K562 (cell line): ENCODE measurements at regions not wholly inside any gene's neighbourhood (a gene's known extent, or its start where the extent isn't known, plus 50 kb on each side); places are given as distances from the start of the nearest gene placed in this dataset.

ENCODE experiments used
- ATAC-seq: fragments of 200-7000 bp; cut with Tn5 transposase; 3 replicates; pipeline ENCODE4 v1.9.1; 2020; ENCODE audit warnings: moderate library complexity
- BruUV-seq: library from RNA; stranded (reverse); fragments of 400-500 nt; replicated peaks from 2 replicates; lab custom pipeline; 2021; lab: Mats Ljungman, UMichigan
- CTCF ChIA-PET: fragments of 300-600 bp; formaldehyde crosslinking; extraction: SDS; loops from one replicate; lab custom pipeline; 2021; ENCODE audit warnings: low intra/inter-chr PET ratio; lab: Yijun Ruan, JAX
- POLR2A ChIA-PET: fragments of 300-600, 350-650 bp; sonication (Branson Sonifier 250); formaldehyde crosslinking; extraction: SDS; loops from one replicate; lab custom pipeline; 2021; ENCODE audit warnings: antibody characterized with exemption, inconsistent platforms; lab: Yijun Ruan, JAX
- DNase-seq, 4 experiments: peaks; one replicate each; pipeline versions ENCODE4 v3.0.0 to v3.0.0-alpha.2; 2011 to 2018; ENCODE audit warnings: low spot score in 3 of 4, mixed read lengths in 3 of 4; ENCODE audit errors: extremely low read depth in 1 of 4
- FAIRE-seq: peaks from 2 replicates; lab custom pipeline; 2011; peaks lifted over from hg19 to GRCh38; lab: Jason Lieb, UNC
- H2AFZ ChIP-seq: 2 replicates; pipeline ENCODE4 v1.6.0; 2011; ENCODE audit warnings: low read depth, low read length, control low read depth, inconsistent platforms
- H3K27ac ChIP-seq: fragments of 200-600 bp; 3 replicates; pipeline ENCODE4 v1.8.0; 2011; ENCODE audit warnings: low read depth, mild to moderate bottlenecking, control low read depth, inconsistent platforms, low read length, moderate library complexity, mixed read lengths; ENCODE audit errors: extremely low read depth
- H3K27me3 ChIP-seq, 2 experiments: fragments of 300-600 bp in 1 of 2; 2 replicates in 1 of 2; 3 replicates in 1 of 2; pipeline versions ENCODE4 v1.6.0 to v1.8.0; 2011; ENCODE audit warnings: inconsistent platforms in 2 of 2, low read length in 2 of 2, mild to moderate bottlenecking in 1 of 2, mixed read lengths in 1 of 2, moderate library complexity in 1 of 2; ENCODE audit not compliant: control insufficient read depth in 2 of 2, insufficient read depth in 2 of 2
- H3K36me3 ChIP-seq: fragments of 300-600 bp; 3 replicates; pipeline ENCODE4 v1.8.0; 2011; ENCODE audit warnings: mild to moderate bottlenecking, low read length, inconsistent platforms; ENCODE audit not compliant: control insufficient read depth, insufficient read depth
- H3K4me1 ChIP-seq, 2 experiments: fragments of 200-600 bp in 1 of 2; replicated peaks in 1 of 2; 2 replicates in 1 of 2; 3 replicates in 1 of 2; pipeline versions ENCODE4 v1.5.1 to v1.8.0; 2011; ENCODE audit warnings: inconsistent platforms in 2 of 2, low read length in 2 of 2, mild to moderate bottlenecking in 1 of 2, mixed read lengths in 1 of 2, moderate library complexity in 1 of 2; ENCODE audit not compliant: control insufficient read depth in 2 of 2, insufficient read depth in 2 of 2
- H3K4me2 ChIP-seq: 2 replicates; pipeline ENCODE4 v1.6.1; 2011; ENCODE audit warnings: low read length, control low read depth, inconsistent platforms, mixed read lengths; ENCODE audit not compliant: insufficient read depth
- H3K4me3 ChIP-seq: fragments of 200-600 bp; sonication (generic), shearing (Covaris generic); 2 replicates; pipeline ENCODE4 v1.5.1; 2016; ENCODE audit warnings: control low read depth, inconsistent platforms
- H3K79me2 ChIP-seq: fragments of 200-600 bp; 3 replicates; pipeline ENCODE4 v1.8.0; 2011; ENCODE audit warnings: low read length, inconsistent platforms; ENCODE audit not compliant: control insufficient read depth, insufficient read depth
- H3K9ac ChIP-seq, 2 experiments: 2 replicates each; pipeline versions ENCODE4 v1.6.0 to v1.6.1; 2011; ENCODE audit warnings: low read depth in 2 of 2, low read length in 2 of 2, control low read depth in 1 of 2, inconsistent platforms in 1 of 2, mild to moderate bottlenecking in 1 of 2, mixed read lengths in 1 of 2; ENCODE audit not compliant: insufficient read depth in 1 of 2
- H3K9me1 ChIP-seq: one replicate; pipeline ENCODE4 v1.6.0; 2011; ENCODE audit warnings: inconsistent platforms, mild to moderate bottlenecking, low read length, moderate library complexity; ENCODE audit not compliant: control insufficient read depth, insufficient read depth
- H3K9me3 ChIP-seq: replicated peaks from 2 replicates; pipeline ENCODE4 v1.5.1; 2011; ENCODE audit warnings: low read depth, low read length, inconsistent platforms; ENCODE audit not compliant: control insufficient read depth, insufficient read depth
- H4K20me1 ChIP-seq: replicated peaks from 2 replicates; pipeline ENCODE4 v1.6.1; 2011; ENCODE audit warnings: low read length, inconsistent platforms, mixed read lengths; ENCODE audit not compliant: control insufficient read depth, insufficient read depth
- ATF7 ChIP-seq: fragments of 450-650 bp; IDR thresholded peaks from 2 replicates; pipeline ENCODE4 v1.7.1; 2014; ENCODE audit warnings: mild to moderate bottlenecking, moderate library complexity
- FUS ChIP-seq: fragments of 200-400 bp; formaldehyde crosslinking; optimal IDR thresholded peaks from 2 replicates; pipeline ENCODE3; 2017; ENCODE audit warnings: low read depth, low read length
- GTF2E2 ChIP-seq: fragments of 200-800 bp; sonication (Bioruptor generic); IDR thresholded peaks from 2 replicates; pipeline ENCODE4 v1.6.1; 2016; ENCODE audit warnings: missing genetic modification characterization, missing compliant biosample characterization
- HDAC6 ChIP-seq: IDR thresholded peaks from 2 replicates; pipeline ENCODE4 v1.6.1; 2012; ENCODE audit warnings: low read depth, mild to moderate bottlenecking, control low read depth, inconsistent platforms, low read length, moderate library complexity
- HNRNPUL1 ChIP-seq: fragments of 200-400 bp; formaldehyde crosslinking; IDR thresholded peaks from 2 replicates; pipeline ENCODE4 v1.6.1; 2017; ENCODE audit warnings: low read length
- HSF4 ChIP-seq: fragments of 250-450 bp; sonication (Bioruptor Pico); IDR thresholded peaks from 2 replicates; pipeline ENCODE4 v2.1.2; 2022; ENCODE audit warnings: mild to moderate bottlenecking, moderate library complexity, borderline replicate concordance
- LEF1 ChIP-seq: fragments of 450-650 bp; IDR thresholded peaks from 2 replicates; pipeline ENCODE4 v1.6.1; 2016; ENCODE audit warnings: mild to moderate bottlenecking
- MCM7 ChIP-seq, 2 experiments: fragments of 450-650 bp; IDR thresholded peaks; 2 replicates each; pipeline ENCODE4 v1.6.1; 2016 to 2018
- ZFP1 ChIP-seq: fragments of 450-650 bp; formaldehyde crosslinking; IDR thresholded peaks from 2 replicates; pipeline ENCODE4 v1.4.0; 2020; ENCODE audit warnings: mild to moderate bottlenecking, mixed read lengths
- ZNF384 ChIP-seq: IDR thresholded peaks from 2 replicates; pipeline ENCODE4 v1.6.1; 2012; ENCODE audit warnings: low read depth, low read length, improper control_type of control experiment
- ZSCAN29 ChIP-seq: fragments of 450-650 bp; IDR thresholded peaks from 2 replicates; pipeline ENCODE4 v1.6.1; 2017
- WGBS: fragments of 100-300 bp; shearing (Covaris generic); methylation state at CpG from one replicate; pipeline ENCODE4 v1.1.6; 2016; ENCODE audit warnings: low coverage, mixed read lengths; ENCODE audit not compliant: insufficient coverage; ENCODE audit errors: missing lambda C conversion rate; 5-methylcytosine and 5-hydroxymethylcytosine counted together
- in situ Hi-C: fragments of 300-500 bp; cut with MboI; formaldehyde crosslinking; loops from 4 replicates; pipeline ENCODE4 v1.15.0; 2018; ENCODE audit warnings: inconsistent platforms, mixed read lengths
- intact Hi-C: fragments of 100-400 bp; cut with micrococcal nuclease; formaldehyde crosslinking; loops from 2 replicates; pipeline ENCODE4 v1.14.2; 2022
- TF ChIP-seq, protein P1 (sequence below): sonication (generic); formaldehyde crosslinking; IDR thresholded peaks from 2 replicates; pipeline ENCODE4 v1.4.0; 2020; ENCODE audit warnings: mild to moderate bottlenecking, missing genetic modification reagents
- TF ChIP-seq, protein P2 (sequence below): sonication (generic); IDR thresholded peaks from 2 replicates; pipeline ENCODE4 v1.6.1; 2016

DNA sequence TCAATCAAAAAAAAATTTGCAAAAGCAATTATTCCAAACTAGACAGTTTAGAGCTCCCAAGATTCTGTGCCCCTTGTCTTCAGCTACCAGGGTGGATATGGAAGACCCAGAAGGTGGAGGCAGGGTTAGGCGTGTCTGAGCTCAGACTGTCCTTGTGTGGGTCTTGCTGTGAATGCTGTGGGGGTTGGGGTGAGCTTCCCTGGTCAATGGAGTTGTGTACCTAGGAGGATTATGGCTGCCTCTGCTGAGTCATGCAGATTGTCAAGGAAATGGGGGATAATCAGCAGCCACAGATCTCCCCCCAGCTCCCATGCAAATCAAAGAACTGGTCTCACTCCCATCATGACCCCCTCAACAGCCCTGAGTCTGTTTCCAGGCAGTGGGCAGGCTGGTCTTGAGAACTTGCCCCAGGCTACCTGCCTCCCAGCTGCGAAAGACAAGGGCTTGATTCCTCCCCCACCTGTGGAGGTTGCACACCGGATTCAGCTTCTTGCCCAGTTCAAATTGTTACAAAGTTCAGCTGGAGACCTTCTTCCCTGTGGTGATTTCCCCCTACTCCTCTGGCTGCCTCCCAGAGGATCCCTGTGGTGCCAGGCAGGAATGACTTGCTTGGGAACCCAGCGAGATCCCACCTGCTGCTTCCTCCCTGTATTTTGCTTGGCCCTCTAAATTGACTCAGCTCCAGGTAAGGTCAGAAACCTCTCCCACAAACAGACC lies 77.0 kb downstream of the RAD51AP2 start (continued):
- TF ChIP-seq, protein P1, sequence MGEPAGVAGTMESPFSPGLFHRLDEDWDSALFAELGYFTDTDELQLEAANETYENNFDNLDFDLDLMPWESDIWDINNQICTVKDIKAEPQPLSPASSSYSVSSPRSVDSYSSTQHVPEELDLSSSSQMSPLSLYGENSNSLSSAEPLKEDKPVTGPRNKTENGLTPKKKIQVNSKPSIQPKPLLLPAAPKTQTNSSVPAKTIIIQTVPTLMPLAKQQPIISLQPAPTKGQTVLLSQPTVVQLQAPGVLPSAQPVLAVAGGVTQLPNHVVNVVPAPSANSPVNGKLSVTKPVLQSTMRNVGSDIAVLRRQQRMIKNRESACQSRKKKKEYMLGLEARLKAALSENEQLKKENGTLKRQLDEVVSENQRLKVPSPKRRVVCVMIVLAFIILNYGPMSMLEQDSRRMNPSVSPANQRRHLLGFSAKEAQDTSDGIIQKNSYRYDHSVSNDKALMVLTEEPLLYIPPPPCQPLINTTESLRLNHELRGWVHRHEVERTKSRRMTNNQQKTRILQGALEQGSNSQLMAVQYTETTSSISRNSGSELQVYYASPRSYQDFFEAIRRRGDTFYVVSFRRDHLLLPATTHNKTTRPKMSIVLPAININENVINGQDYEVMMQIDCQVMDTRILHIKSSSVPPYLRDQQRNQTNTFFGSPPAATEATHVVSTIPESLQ (CRISPR knock-in tag) = no peak

DNA sequence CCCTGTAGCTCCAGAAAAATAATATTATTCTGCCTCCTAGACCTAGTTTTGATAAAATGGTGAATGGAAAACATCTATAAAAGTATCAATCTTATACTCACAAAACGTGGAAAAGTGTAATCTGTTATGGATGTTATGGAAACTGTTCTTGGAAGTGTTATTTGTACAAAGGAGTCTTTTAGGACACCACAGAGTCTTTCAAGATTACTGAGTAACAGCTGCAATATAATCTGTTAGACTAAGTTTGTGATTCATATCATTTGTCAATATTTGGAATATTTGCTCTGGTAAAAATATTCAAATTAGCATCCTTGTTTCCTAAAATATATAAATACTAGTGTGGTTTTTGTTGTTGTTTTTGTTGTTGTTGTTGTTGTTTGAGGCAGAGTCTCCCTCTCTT lies 87.9 kb downstream of the RAD51AP2 start:
- H3K9me1 ChIP-seq = no peaks in the 10 kb centered on the region
- intact Hi-C loops (no loop called here), in situ Hi-C loops (no loop called here)
- DNase-seq (no peak), FAIRE-seq (no peak), ATAC-seq (no peak)
- H3K4me3 ChIP-seq = no peak overlapping the region
- H3K4me2 ChIP-seq = no peak overlapping the region
- H3K36me3 ChIP-seq = no peaks in the 10 kb centered on the region
- no peaks in the 10 kb centered on the region for H3K9me3 ChIP-seq
- ChIA-PET POLR2A (no interaction called here), CTCF (interaction anchor here (0.6 kb wide), 1 partner anchor 18 kb away, joined by 3 read pairs; no protein-coding TSS in a partner anchor)
- no peaks in the 10 kb centered on the region for H3K27me3 ChIP-seq
- H3K79me2 ChIP-seq = no peaks in the 10 kb centered on the region
- no TSS peak for BruUV-seq
- whole genome bisulfite sequencing = 0% methylated on average over 1 of the region's 1 CpG
- H3K9ac ChIP-seq = no peak overlapping the region
- no peak overlapping the region for H2AFZ ChIP-seq
- no peak overlapping the region for H3K27ac ChIP-seq
- TF ChIP-seq MCM7 (IDR thresholded peaks at IDR 0.05) (no peak), LEF1 (no peak), ZFP1 (CRISPR knock-in tag) (no peak), HSF4 (CRISPR knock-in tag) (no peak), HNRNPUL1 (no peak), ZSCAN29 (no peak), HDAC6 (no peak), ZNF384 (no peak), ATF7 (no peak), GTF2E2 (tag) (no peak), FUS (no peak)
- TF ChIP-seq, protein P2, sequence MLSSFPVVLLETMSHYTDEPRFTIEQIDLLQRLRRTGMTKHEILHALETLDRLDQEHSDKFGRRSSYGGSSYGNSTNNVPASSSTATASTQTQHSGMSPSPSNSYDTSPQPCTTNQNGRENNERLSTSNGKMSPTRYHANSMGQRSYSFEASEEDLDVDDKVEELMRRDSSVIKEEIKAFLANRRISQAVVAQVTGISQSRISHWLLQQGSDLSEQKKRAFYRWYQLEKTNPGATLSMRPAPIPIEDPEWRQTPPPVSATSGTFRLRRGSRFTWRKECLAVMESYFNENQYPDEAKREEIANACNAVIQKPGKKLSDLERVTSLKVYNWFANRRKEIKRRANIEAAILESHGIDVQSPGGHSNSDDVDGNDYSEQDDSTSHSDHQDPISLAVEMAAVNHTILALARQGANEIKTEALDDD = no peak
- H3K4me1 ChIP-seq = no peaks in the 10 kb centered on the region
- no peaks in the 10 kb centered on the region for H4K20me1 ChIP-seq
